ENCODE measurements at regions not wholly inside any gene's neighbourhood (a gene's known extent, or its start where the extent isn't known, plus 50 kb on each side); places are given as distances from the start of the nearest gene placed in this dataset.

DNA sequence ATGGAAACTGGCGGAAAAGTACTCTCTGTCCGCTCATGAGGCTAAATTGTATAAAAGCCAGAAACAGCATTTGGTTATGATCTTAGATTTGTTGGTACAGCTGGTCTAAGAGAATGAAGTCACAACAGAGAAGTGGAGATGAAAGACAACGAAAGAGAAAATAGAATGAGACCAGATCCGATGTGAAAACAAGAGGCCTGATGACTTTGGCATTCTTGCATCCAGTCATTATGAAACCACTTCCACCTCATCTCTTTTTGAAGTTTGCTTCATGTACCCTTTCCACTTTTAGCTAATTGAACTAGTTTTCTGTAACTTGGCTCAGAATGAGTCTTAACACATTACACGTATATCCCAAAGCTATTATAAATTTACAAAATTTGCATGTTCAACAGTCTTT, 1431.7 kb downstream of the LRRC4C start:
- TF ChIP-seq POLR2A (IDR thresholded peaks at IDR 0.05) = no peak
- TF ChIP-seq, protein P1, sequence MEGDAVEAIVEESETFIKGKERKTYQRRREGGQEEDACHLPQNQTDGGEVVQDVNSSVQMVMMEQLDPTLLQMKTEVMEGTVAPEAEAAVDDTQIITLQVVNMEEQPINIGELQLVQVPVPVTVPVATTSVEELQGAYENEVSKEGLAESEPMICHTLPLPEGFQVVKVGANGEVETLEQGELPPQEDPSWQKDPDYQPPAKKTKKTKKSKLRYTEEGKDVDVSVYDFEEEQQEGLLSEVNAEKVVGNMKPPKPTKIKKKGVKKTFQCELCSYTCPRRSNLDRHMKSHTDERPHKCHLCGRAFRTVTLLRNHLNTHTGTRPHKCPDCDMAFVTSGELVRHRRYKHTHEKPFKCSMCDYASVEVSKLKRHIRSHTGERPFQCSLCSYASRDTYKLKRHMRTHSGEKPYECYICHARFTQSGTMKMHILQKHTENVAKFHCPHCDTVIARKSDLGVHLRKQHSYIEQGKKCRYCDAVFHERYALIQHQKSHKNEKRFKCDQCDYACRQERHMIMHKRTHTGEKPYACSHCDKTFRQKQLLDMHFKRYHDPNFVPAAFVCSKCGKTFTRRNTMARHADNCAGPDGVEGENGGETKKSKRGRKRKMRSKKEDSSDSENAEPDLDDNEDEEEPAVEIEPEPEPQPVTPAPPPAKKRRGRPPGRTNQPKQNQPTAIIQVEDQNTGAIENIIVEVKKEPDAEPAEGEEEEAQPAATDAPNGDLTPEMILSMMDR (IDR thresholded peaks at IDR 0.05) = no peak
